HCT116 (cell line): ENCODE measurements at regions not wholly inside any gene's neighbourhood (a gene's known extent, or its start where the extent isn't known, plus 50 kb on each side); places are given as distances from the start of the nearest gene placed in this dataset.

Source experiments
- CEBPB ChIP-seq: IDR thresholded peaks from 2 replicates; pipeline ENCODE4 v1.6.1; 2012; ENCODE audit warnings: low read depth
- ELF1 ChIP-seq: IDR thresholded peaks from 2 replicates; pipeline ENCODE4 v1.6.1; 2012; ENCODE audit warnings: low read depth, borderline replicate concordance
- EZH2 ChIP-seq: fragments of 200-600 bp; sonication (generic); IDR thresholded peaks from 2 replicates; pipeline ENCODE4 v1.6.1; 2017; ENCODE audit warnings: antibody characterized with exemption, mixed run types
- JUND ChIP-seq: IDR thresholded peaks from 2 replicates; pipeline ENCODE4 v1.6.1; 2012
- MAX ChIP-seq: IDR thresholded peaks from 2 replicates; pipeline ENCODE4 v1.6.1; 2012
- POLR2A ChIP-seq: IDR thresholded peaks from 2 replicates; pipeline ENCODE4 v1.7.0; 2011; ENCODE audit warnings: borderline replicate concordance; ENCODE audit not compliant: insufficient read depth, insufficient read length; ENCODE audit errors: extremely low read depth
- POLR2AphosphoS5 ChIP-seq: IDR thresholded peaks from 2 replicates; pipeline ENCODE4 v1.6.1; 2011; ENCODE audit warnings: mild to moderate bottlenecking, low read depth, low read length, moderate library complexity
- SP1 ChIP-seq: IDR thresholded peaks from 2 replicates; pipeline ENCODE4 v1.6.1; 2012; ENCODE audit warnings: low read depth
- SRF ChIP-seq: IDR thresholded peaks from 2 replicates; pipeline ENCODE4 v1.6.1; 2012; ENCODE audit warnings: low read depth
- ZFX ChIP-seq: fragments of 450-650 bp; IDR thresholded peaks from 2 replicates; pipeline ENCODE4 v1.6.1; 2017
- TF ChIP-seq, protein P1 (sequence below), 3 experiments: fragments of 200-600 bp in 1 of 3; sonication (generic) in 1 of 3; IDR thresholded peaks in 2 of 3; conservative IDR thresholded peaks in 1 of 3; 2 replicates each; pipeline ENCODE4 v1.5.1; 2012 to 2017; ENCODE audit warnings: low read depth in 2 of 3, low read length in 2 of 3, antibody characterized with exemption in 1 of 3, borderline replicate concordance in 1 of 3, control low read depth in 1 of 3, mild to moderate bottlenecking in 1 of 3, mixed read lengths in 1 of 3, mixed run types in 1 of 3, moderate library complexity in 1 of 3; ENCODE audit not compliant: insufficient read depth in 1 of 3
- TF ChIP-seq, protein P2 (sequence below): IDR thresholded peaks from 2 replicates; pipeline ENCODE4 v1.6.1; 2012; ENCODE audit warnings: low read depth

GRCh38 chr11:21969841-21970240 lies 223.0 kb upstream of the ANO5 start:
- TF ChIP-seq POLR2A = no peak
- TF ChIP-seq, protein P1, sequence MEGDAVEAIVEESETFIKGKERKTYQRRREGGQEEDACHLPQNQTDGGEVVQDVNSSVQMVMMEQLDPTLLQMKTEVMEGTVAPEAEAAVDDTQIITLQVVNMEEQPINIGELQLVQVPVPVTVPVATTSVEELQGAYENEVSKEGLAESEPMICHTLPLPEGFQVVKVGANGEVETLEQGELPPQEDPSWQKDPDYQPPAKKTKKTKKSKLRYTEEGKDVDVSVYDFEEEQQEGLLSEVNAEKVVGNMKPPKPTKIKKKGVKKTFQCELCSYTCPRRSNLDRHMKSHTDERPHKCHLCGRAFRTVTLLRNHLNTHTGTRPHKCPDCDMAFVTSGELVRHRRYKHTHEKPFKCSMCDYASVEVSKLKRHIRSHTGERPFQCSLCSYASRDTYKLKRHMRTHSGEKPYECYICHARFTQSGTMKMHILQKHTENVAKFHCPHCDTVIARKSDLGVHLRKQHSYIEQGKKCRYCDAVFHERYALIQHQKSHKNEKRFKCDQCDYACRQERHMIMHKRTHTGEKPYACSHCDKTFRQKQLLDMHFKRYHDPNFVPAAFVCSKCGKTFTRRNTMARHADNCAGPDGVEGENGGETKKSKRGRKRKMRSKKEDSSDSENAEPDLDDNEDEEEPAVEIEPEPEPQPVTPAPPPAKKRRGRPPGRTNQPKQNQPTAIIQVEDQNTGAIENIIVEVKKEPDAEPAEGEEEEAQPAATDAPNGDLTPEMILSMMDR (IDR thresholded peaks at IDR 0.05 in 2 of 3, conservative IDR thresholded peaks at IDR 0.05 in 1 of 3; ENCODE audit: borderline replicate concordance in 1 of 3, insufficient read depth in 1 of 3, low read depth in 2 of 3, low read length in 2 of 3) = no peak
- TF ChIP-seq POLR2AphosphoS5 = no peak
- no peak for TF ChIP-seq ELF1
- no peak for TF ChIP-seq MAX
- TF ChIP-seq SRF = no peak
- TF ChIP-seq CEBPB = no peak
- no peak for TF ChIP-seq JUND
- TF ChIP-seq, protein P2, sequence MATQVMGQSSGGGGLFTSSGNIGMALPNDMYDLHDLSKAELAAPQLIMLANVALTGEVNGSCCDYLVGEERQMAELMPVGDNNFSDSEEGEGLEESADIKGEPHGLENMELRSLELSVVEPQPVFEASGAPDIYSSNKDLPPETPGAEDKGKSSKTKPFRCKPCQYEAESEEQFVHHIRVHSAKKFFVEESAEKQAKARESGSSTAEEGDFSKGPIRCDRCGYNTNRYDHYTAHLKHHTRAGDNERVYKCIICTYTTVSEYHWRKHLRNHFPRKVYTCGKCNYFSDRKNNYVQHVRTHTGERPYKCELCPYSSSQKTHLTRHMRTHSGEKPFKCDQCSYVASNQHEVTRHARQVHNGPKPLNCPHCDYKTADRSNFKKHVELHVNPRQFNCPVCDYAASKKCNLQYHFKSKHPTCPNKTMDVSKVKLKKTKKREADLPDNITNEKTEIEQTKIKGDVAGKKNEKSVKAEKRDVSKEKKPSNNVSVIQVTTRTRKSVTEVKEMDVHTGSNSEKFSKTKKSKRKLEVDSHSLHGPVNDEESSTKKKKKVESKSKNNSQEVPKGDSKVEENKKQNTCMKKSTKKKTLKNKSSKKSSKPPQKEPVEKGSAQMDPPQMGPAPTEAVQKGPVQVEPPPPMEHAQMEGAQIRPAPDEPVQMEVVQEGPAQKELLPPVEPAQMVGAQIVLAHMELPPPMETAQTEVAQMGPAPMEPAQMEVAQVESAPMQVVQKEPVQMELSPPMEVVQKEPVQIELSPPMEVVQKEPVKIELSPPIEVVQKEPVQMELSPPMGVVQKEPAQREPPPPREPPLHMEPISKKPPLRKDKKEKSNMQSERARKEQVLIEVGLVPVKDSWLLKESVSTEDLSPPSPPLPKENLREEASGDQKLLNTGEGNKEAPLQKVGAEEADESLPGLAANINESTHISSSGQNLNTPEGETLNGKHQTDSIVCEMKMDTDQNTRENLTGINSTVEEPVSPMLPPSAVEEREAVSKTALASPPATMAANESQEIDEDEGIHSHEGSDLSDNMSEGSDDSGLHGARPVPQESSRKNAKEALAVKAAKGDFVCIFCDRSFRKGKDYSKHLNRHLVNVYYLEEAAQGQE = no peak
- TF ChIP-seq SP1 = no peak
- no peak for TF ChIP-seq ZFX
- TF ChIP-seq EZH2 = no peak
